OCI-LY3 (cell line): ENCODE measurements at regions not wholly inside any gene's neighbourhood (a gene's known extent, or its start where the extent isn't known, plus 50 kb on each side); places are given as distances from the start of the nearest gene placed in this dataset.
"Not testable (repeated sequence)": the region's sequence is repeated elsewhere in the genome, so short reads cannot be mapped to it uniquely, and the experiment has no call there.

Experiments
- H2AFZ ChIP-seq: fragments of 200-600, 300-600 bp; shearing (Covaris generic); 2 replicates; pipeline ENCODE4 v1.6.0; 2014; ENCODE audit warnings: antibody characterized with exemption, low read depth, low read length
- H3K27ac ChIP-seq: fragments of 200-600, 300-600 bp; sonication (generic); 2 replicates; pipeline ENCODE4 v1.5.1; 2014; ENCODE audit warnings: mild to moderate bottlenecking, low read length, moderate library complexity, mixed read lengths
- H3K27me3 ChIP-seq: fragments of 200-600, 300-600 bp; sonication (generic); 2 replicates; pipeline ENCODE4 v1.6.1; 2014; ENCODE audit warnings: low read depth, low read length, mixed read lengths
- H3K36me3 ChIP-seq: fragments of 200-600, 300-600 bp; sonication (generic); replicated peaks from 2 replicates; pipeline ENCODE3; 2014; ENCODE audit warnings: low read depth, low read length, mixed read lengths
- H3K4me1 ChIP-seq: fragments of 300-600, 200-600 bp; sonication (generic); 2 replicates; pipeline ENCODE4 v1.6.1; 2014; ENCODE audit warnings: low read length, mixed read lengths
- H3K4me2 ChIP-seq: fragments of 200-600, 300-600 bp; sonication (generic); 2 replicates; pipeline ENCODE4 v1.6.1; 2014; ENCODE audit warnings: low read length, mixed read lengths
- H3K4me3 ChIP-seq: fragments of 300-600, 200-600 bp; sonication (generic); 2 replicates; pipeline ENCODE4 v1.5.1; 2014; ENCODE audit warnings: antibody characterized with exemption, mild to moderate bottlenecking, low read length, moderate library complexity
- H3K79me2 ChIP-seq: fragments of 300-600, 200-600 bp; shearing (Covaris generic); 2 replicates; pipeline ENCODE4 v1.6.1; 2014; ENCODE audit warnings: mild to moderate bottlenecking, low read length, mixed read lengths
- H3K9ac ChIP-seq: fragments of 300-600, 200-600 bp; shearing (Covaris generic); 2 replicates; pipeline ENCODE4 v1.6.0; 2014; ENCODE audit warnings: mild to moderate bottlenecking, low read length, moderate library complexity
- H3K9me3 ChIP-seq: fragments of 200-600, 300-600 bp; shearing (Covaris generic); 2 replicates; pipeline ENCODE4 v1.6.1; 2014; ENCODE audit warnings: low read length, mixed read lengths; ENCODE audit not compliant: insufficient read depth
- H4K20me1 ChIP-seq: fragments of 200-600, 300-600 bp; sonication (generic); 2 replicates; pipeline ENCODE4 v1.6.1; 2016; ENCODE audit warnings: low read length, mixed read lengths; ENCODE audit not compliant: insufficient read depth
- CTCF ChIP-seq: fragments of 200-600, 300-600 bp; sonication (generic); IDR thresholded peaks from 2 replicates; pipeline ENCODE4 v1.5.1; 2014; ENCODE audit warnings: antibody characterized with exemption, low read length, low read depth
- EZH2phosphoT487 ChIP-seq: fragments of 200-600 bp; shearing (Covaris generic); IDR thresholded peaks from 2 replicates; pipeline ENCODE4 v1.6.1; 2018; ENCODE audit warnings: antibody characterized with exemption, mixed run types, low read depth

GRCh38 chr14:48568252-48568651 is 892.8 kb upstream of the MDGA2 start:
- H3K4me1 ChIP-seq, result no peaks in the 10 kb centered on the region
- peaks cover 6% of the 10 kb centered on the region; the same call in 1 of the 2 replicates for H3K9me3 ChIP-seq
- TF ChIP-seq CTCF (no peak), EZH2phosphoT487 (no peak)
- no peak overlapping the region for H3K4me2 ChIP-seq
- H2AFZ ChIP-seq, result no peak overlapping the region
- H3K27ac ChIP-seq, result no peak overlapping the region
- no peaks in the 10 kb centered on the region for H4K20me1 ChIP-seq
- no peaks in the 10 kb centered on the region for H3K79me2 ChIP-seq
- no peaks in the 10 kb centered on the region for H3K36me3 ChIP-seq
- H3K9ac ChIP-seq, result no peak overlapping the region
- no peak overlapping the region for H3K4me3 ChIP-seq
- H3K27me3 ChIP-seq, result no peaks in the 10 kb centered on the region

- Histone ChIP-seq H3K27ac (no peak overlapping the region), H3K27me3 (no peaks in the 10 kb centered on the region), H4K20me1 (no peaks in the 10 kb centered on the region), H3K9ac (no peak overlapping the region), H3K4me3 (no peak overlapping the region), H3K9me3 (peaks cover 6% of the 10 kb centered on the region; the same call in 1 of the 2 replicates), H3K4me2 (no peak overlapping the region), H3K4me1 (no peaks in the 10 kb centered on the region), H3K36me3 (no peaks in the 10 kb centered on the region), H2AFZ (no peak overlapping the region), H3K79me2 (no peaks in the 10 kb centered on the region)
- no peak for TF ChIP-seq EZH2phosphoT487
- TF ChIP-seq CTCF, result no peak
Observed at GRCh38 chr14:48563489-48563888, 888.1 kb upstream of the MDGA2 start.

- not testable (repeated sequence) for H3K36me3 ChIP-seq, H3K4me2 ChIP-seq, H3K27me3 ChIP-seq, H2AFZ ChIP-seq, H3K9ac ChIP-seq, H3K4me3 ChIP-seq, H3K9me3 ChIP-seq, H3K27ac ChIP-seq, H4K20me1 ChIP-seq, H3K4me1 ChIP-seq, H3K79me2 ChIP-seq
Observed at GRCh38 chr14:48561438-48561837, 886.0 kb upstream of the MDGA2 start.

GRCh38 chr14:48560421-48560820 is 885.0 kb upstream of the MDGA2 start:
- no peak overlapping the region for H3K9ac ChIP-seq
- TF ChIP-seq EZH2phosphoT487, result no peak
- TF ChIP-seq CTCF, result no peak
- H3K4me2 ChIP-seq, result no peak overlapping the region
- H3K27ac ChIP-seq, result no peak overlapping the region
- no peaks in the 10 kb centered on the region for H4K20me1 ChIP-seq
- H3K4me1 ChIP-seq, result no peaks in the 10 kb centered on the region
- no peak overlapping the region for H2AFZ ChIP-seq
- H3K4me3 ChIP-seq, result no peak overlapping the region
- H3K27me3 ChIP-seq, result no peaks in the 10 kb centered on the region
- no peaks in the 10 kb centered on the region for H3K79me2 ChIP-seq
- peaks cover 6% of the 10 kb centered on the region; the same call in 1 of the 2 replicates for H3K9me3 ChIP-seq
- no peaks in the 10 kb centered on the region for H3K36me3 ChIP-seq

GRCh38 chr14:48553443-48553842 is 878.0 kb upstream of the MDGA2 start:
- no peaks in the 10 kb centered on the region for H3K9me3 ChIP-seq
- H3K36me3 ChIP-seq, result no peaks in the 10 kb centered on the region
- no peak overlapping the region for H3K9ac ChIP-seq
- no peaks in the 10 kb centered on the region for H4K20me1 ChIP-seq
- no peak overlapping the region for H3K4me3 ChIP-seq
- TF ChIP-seq EZH2phosphoT487, result no peak
- TF ChIP-seq CTCF, result no peak
- H3K27me3 ChIP-seq, result no peaks in the 10 kb centered on the region
- no peak overlapping the region for H2AFZ ChIP-seq
- H3K27ac ChIP-seq, result no peak overlapping the region
- no peaks in the 10 kb centered on the region for H3K4me1 ChIP-seq
- no peaks in the 10 kb centered on the region for H3K79me2 ChIP-seq
- no peak overlapping the region for H3K4me2 ChIP-seq
